IgD-negative memory B cell (primary cell): ENCODE measurements at regions not wholly inside any gene's neighbourhood (a gene's known extent, or its start where the extent isn't known, plus 50 kb on each side); places are given as distances from the start of the nearest gene placed in this dataset.
"Not testable (repeated sequence)": the region's sequence is repeated elsewhere in the genome, so short reads cannot be mapped to it uniquely, and the experiment has no call there.

Experiments
- H3K27ac Mint-ChIP-seq, 3 donors: one replicate each; pipeline ENCODE4 v1.8.0; 2020 to 2022; ENCODE audit warnings: mild to moderate bottlenecking in 3 of 3, mixed read lengths in 3 of 3, moderate library complexity in 1 of 3
- H3K27me3 Mint-ChIP-seq: one replicate; pipeline ENCODE4 v1.8.0; 2021; ENCODE audit warnings: mixed read lengths
- H3K36me3 Mint-ChIP-seq: one replicate; pipeline ENCODE4 v1.8.0; 2020; ENCODE audit warnings: mild to moderate bottlenecking, mixed read lengths
- H3K4me1 Mint-ChIP-seq, 3 donors: one replicate each; pipeline ENCODE4 v1.8.0; 2020 to 2022; ENCODE audit warnings: mixed read lengths in 3 of 3, mild to moderate bottlenecking in 1 of 3
- H3K4me3 Mint-ChIP-seq, 4 donors: one replicate each; pipeline ENCODE4 v1.8.0; 2020 to 2022; ENCODE audit warnings: mild to moderate bottlenecking in 4 of 4, mixed read lengths in 4 of 4, moderate library complexity in 3 of 4
- H3K9me3 Mint-ChIP-seq, 3 donors: one replicate each; pipeline ENCODE4 v1.8.0; 2020 to 2021; ENCODE audit warnings: mixed read lengths in 3 of 3, mild to moderate bottlenecking in 1 of 3

DNA sequence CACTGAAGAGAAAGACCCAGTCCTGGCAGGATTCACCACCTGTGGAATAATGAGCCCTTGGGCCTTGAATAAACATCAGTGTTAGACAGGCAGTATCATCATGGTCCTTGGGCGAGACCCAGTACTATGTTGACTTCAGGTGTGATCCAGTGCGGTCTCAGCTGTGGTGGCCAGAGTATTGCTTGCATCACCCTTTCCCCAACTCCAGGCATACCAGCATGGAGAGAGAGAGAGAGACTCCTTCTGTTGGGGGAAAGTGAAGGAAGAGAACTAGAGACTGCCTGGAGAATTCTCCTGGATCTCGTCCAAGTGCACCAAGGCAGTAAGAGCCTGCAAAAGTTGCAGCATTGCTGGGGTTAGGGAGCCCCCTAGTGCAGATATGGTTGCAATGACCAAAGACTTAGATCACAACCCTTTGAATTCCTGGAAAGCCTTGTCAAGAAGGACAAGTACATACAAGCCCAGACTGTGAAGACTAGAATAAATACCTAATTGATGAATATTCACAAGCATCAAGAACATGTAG is 61.1 kb upstream of the VAMP7 start:
- Mint-ChIP-seq H3K9me3 (peaks cover 0 to 5% (median 0%) of the 10 kb centered on the region in 3 donors), H3K4me1 (peaks cover 0 to 2% (median 0%) of the 10 kb centered on the region in 3 donors), H3K36me3 (no peaks in the 10 kb centered on the region), H3K4me3 (no peak overlapping the region), H3K27ac (peak overlapping the region in 1 of 3 donors; percentile 10), H3K27me3 (peaks cover 1% of the 10 kb centered on the region)

DNA sequence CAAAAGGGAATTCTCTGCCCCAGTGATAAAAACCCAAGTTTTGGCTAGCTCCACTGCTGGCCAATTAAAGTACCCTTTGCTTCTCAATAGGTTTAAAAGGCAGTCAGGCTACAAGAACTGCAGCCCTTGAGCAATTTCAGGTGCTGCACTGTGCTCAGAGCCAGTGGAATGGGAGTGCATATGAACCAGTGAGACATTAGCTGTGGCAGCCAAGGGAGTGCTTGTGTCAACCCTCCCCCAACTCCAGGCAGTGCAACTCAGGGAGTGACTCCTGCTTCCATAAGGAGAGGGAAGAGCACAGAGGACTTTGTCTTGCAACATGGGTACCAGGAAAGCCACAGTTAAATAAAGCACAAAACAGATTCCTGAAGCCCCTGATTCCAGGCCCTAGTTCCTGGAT is 61.6 kb upstream of the VAMP7 start:
- H3K9me3 Mint-ChIP-seq, result peaks cover 0 to 2% (median 0%) of the 10 kb centered on the region in 3 donors
- peaks cover 0 to 2% (median 0%) of the 10 kb centered on the region in 3 donors for H3K4me1 Mint-ChIP-seq
- H3K27ac Mint-ChIP-seq, result no peak overlapping the region
- no peak overlapping the region for H3K4me3 Mint-ChIP-seq
- H3K27me3 Mint-ChIP-seq, result peaks cover 1% of the 10 kb centered on the region
- no peaks in the 10 kb centered on the region for H3K36me3 Mint-ChIP-seq

DNA sequence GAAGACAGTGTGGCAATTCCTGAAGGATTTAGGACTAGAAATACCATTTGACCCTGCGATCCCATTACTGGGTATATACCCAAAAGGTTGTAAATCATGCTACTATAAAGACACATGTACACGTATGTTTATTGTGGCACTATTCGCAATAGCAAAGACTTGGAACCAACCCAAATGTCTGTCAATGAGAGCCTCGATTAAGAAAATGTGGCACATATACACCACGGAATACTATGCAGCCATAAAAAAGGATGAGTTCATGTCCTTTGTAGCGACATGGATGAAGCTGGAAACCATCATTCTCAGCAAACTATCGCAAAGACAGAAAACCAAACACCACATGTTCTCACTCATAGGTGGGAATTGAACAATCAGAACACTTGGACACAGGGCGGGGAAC is 66.8 kb upstream of the VAMP7 start:
- not testable (repeated sequence) for H3K27me3 Mint-ChIP-seq, H3K4me1 Mint-ChIP-seq, H3K27ac Mint-ChIP-seq, H3K4me3 Mint-ChIP-seq, H3K36me3 Mint-ChIP-seq
- peaks cover 0 to 10% (median 2%) of the 10 kb centered on the region in 3 donors for H3K9me3 Mint-ChIP-seq

DNA sequence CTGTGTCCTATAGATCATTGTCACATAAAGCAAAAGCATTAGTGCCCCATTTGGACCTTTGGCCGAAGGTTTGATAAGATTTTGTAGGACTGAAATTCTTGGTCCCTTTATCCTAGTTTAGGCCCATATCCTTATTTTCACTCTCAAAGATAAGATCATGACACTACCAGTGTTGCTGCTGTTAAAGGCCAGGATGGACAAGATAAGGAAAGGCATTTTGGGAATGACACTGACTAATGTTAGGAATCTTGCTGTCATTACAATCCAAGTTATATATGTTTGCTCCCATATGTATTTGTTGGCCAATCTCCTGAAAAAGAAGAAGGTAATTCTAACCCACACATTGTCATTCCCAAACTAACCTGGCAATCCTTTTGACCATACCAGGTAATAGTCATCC is 101.3 kb upstream of the VAMP7 start:
- no peaks in the 10 kb centered on the region for H3K4me1 Mint-ChIP-seq
- no peaks in the 10 kb centered on the region for H3K36me3 Mint-ChIP-seq
- H3K27ac Mint-ChIP-seq, result peak overlapping the region in 1 of 3 donors; percentile 50
- no peaks in the 10 kb centered on the region for H3K9me3 Mint-ChIP-seq
- H3K4me3 Mint-ChIP-seq, result no peak overlapping the region
- H3K27me3 Mint-ChIP-seq, result no peaks in the 10 kb centered on the region

DNA sequence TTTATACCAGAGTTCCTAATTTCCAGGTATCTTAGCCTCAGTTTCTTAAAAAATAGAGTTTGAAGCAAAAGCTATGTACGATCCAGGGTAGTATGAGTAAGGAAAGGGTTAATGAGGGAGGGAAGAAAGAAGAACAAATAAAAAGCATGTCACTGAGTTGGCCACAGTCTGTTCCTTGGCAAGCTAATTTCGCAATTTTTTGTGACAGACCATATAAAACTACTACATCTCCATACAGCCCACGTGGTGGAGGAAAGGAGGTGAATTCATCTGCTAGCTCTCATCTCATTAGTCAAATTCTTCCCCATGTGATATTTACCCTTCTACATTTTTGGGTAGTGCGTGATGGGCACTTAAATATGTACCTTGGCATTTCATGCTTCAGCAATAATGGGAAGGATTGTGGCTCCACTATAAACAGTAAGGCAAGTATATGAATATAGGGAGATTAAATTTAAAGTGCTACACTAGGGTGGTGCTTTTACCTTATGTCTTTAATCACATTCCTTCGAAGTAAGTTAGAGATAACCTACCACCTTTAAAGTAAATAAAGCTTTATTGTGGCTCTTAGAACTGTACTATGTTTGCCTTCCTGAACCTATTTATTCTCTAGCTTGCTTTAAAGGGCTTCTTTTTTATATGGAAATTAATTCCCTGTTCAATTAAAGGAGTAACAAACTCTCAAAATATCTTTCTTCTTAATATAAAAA is 102.1 kb upstream of the VAMP7 start:
- Mint-ChIP-seq H3K4me1 (no peaks in the 10 kb centered on the region), H3K4me3 (no peak overlapping the region), H3K27me3 (no peaks in the 10 kb centered on the region), H3K36me3 (no peaks in the 10 kb centered on the region), H3K27ac (no peak overlapping the region), H3K9me3 (no peaks in the 10 kb centered on the region)

- Mint-ChIP-seq H3K4me3 (no peak overlapping the region), H3K4me1 (no peaks in the 10 kb centered on the region), H3K27ac (no peak overlapping the region), H3K9me3 (no peaks in the 10 kb centered on the region), H3K36me3 (no peaks in the 10 kb centered on the region), H3K27me3 (no peaks in the 10 kb centered on the region)
Observed at GRCh38 chrX:155774387-155774786, 106.8 kb upstream of the VAMP7 start.

DNA sequence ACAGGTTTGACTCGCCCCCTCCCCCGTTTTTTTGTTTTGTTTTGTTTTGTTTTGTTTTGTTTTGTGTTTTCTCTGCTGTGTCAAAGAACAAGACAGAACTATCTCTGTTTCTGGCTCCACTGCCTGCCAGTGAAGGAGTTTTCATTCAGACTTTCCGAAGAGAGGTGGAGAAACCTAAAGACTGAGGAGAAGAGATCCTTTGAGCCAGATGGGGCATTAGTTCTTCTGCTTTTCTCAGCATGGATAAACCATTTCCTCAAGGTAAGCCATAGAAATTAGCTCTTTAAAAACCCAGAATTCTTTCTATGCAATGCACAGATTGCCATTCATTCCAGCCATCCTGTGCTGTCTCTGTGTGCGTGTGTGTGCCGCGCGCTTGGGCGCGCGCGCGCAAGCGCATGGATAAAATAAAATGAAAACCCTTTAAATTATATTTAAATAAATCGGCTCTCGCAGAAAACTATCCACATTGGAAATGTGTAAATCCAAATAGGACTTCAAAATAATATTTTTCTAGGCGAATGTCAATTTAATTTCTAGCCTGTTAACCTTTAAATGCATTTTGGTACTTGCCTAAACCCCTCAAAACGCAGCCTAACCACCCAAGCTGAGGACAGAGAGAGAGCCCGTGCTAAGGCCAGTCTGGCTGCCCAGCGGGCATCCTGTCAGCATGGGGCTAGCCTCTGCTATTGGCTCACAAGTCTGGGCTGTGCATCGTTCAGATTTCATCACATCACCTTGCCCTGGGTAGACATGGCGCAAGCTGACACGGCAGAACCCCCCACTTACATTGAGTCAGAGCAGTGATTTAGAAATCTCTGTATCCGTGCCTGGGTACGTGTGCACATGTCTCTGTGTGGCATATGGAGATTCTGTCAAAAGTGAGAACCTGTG is 113.0 kb upstream of the VAMP7 start:
- Mint-ChIP-seq H3K4me3 (peak overlapping the region in 3 of 4 donors; percentile 79 to 91 (median 89)), H3K36me3 (no peaks in the 10 kb centered on the region), H3K27ac (no peak overlapping the region), H3K4me1 (peaks cover 0 to 2% (median 0%) of the 10 kb centered on the region in 3 donors), H3K27me3 (peaks cover 2% of the 10 kb centered on the region), H3K9me3 (peaks cover 0 to 3% (median 1%) of the 10 kb centered on the region in 3 donors)

GRCh38 chrX:155767051-155767875 is 113.9 kb upstream of the VAMP7 start:
- Mint-ChIP-seq H3K4me1 (peaks cover 0 to 2% (median 0%) of the 10 kb centered on the region in 3 donors), H3K27ac (no peak overlapping the region), H3K36me3 (no peaks in the 10 kb centered on the region), H3K4me3 (peak overlapping the region; percentile 21 to 91 (median 84)), H3K9me3 (peaks cover 0 to 3% (median 2%) of the 10 kb centered on the region in 3 donors), H3K27me3 (peaks cover 2% of the 10 kb centered on the region)

DNA sequence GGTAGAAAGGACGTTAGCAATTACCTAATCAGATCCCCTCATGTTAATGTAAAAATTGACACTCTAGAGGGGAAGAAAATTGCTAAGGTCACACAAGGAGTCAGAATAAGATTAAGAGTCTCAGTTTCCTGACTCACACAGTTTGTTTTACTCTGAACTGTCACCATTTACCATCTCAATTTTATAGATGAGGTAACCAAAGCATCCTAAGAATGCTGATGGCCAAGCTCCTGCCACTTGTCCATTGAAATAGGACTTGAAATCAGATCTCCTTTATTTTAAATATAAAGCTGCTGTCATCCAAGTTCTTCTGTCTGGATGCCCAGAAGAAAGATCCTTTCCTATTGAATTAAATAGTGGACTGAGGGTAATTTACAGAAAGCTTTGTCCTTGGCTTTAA is 114.8 kb upstream of the VAMP7 start:
- peaks cover 2 to 4% (median 3%) of the 10 kb centered on the region in 3 donors for H3K9me3 Mint-ChIP-seq
- H3K36me3 Mint-ChIP-seq, result no peaks in the 10 kb centered on the region

DNA sequence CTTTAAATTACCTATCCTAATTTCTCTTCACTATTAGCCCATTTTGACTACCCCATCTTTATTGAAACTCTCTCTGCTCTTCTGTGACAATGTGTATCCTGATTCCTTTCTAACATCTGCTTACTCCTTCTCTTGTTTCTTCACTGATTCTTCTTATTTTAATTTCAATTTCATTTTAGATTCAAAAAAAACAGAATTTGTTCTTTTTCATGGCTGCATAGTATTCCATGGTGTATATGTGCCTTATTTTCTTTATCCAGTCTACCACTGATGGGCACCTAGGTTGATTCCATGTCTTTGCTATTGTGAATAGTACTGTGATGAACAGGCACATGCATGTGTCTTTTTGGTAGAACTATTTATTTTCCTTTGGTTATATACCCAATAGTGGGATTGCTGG is 120.0 kb upstream of the VAMP7 start:
- no peaks in the 10 kb centered on the region for H3K27me3 Mint-ChIP-seq
- no peak overlapping the region for H3K27ac Mint-ChIP-seq
- no peak overlapping the region for H3K4me3 Mint-ChIP-seq

More for the DNA sequence above, 114.8 kb upstream of the VAMP7 start:
- H3K4me1 Mint-ChIP-seq, result peaks cover 0 to 2% (median 0%) of the 10 kb centered on the region in 3 donors
- peak overlapping the region in 2 of 4 donors; percentile 21 to 79 for H3K4me3 Mint-ChIP-seq
- peaks cover 2% of the 10 kb centered on the region for H3K27me3 Mint-ChIP-seq
- no peak overlapping the region for H3K27ac Mint-ChIP-seq

DNA sequence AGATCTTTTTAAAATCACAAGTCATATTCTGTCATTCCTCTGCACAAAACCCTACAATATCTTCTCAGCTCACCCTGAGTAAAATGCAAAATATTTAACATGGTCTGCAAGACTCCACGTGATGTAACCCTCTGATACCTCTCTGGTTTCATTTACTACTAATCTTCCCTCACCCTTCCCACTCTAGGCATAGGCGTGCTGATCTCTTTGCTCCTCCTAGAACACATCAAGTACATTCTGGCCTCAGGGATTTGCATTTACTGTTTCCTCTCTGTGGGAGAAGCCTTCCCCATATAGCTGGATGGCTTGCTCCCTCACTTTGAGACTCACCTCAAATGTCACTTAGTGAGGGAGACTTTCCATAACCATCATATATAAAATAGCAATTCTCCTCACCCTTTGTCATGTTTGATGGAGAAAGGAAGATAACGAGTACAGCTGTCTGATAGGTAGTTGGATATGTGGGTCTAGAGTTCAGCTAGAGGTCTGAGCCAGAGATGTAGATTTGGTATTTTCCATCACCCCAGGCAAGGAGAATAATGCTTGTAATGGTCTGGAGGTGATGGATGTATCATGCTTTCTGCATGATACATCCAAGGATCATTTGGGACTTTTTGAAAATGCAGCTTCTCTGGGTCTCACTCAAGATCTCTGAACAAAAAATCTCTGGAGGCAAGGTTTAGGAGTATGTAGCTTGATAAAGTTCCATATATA is 123.9 kb upstream of the VAMP7 start:
- no peaks in the 10 kb centered on the region for H3K27me3 Mint-ChIP-seq
- H3K36me3 Mint-ChIP-seq, result no peaks in the 10 kb centered on the region
- no peak overlapping the region for H3K27ac Mint-ChIP-seq
- H3K4me3 Mint-ChIP-seq, result no peak overlapping the region
- no peaks in the 10 kb centered on the region for H3K4me1 Mint-ChIP-seq
- H3K9me3 Mint-ChIP-seq, result peaks cover 0 to 6% (median 2%) of the 10 kb centered on the region in 3 donors

More for the DNA sequence above, 120.0 kb upstream of the VAMP7 start:
- Mint-ChIP-seq H3K9me3 (peaks cover 3 to 6% (median 4%) of the 10 kb centered on the region in 3 donors), H3K36me3 (no peaks in the 10 kb centered on the region), H3K4me1 (no peaks in the 10 kb centered on the region)

- Mint-ChIP-seq H3K36me3 (no peaks in the 10 kb centered on the region), H3K4me1 (no peaks in the 10 kb centered on the region), H3K27ac (no peak overlapping the region), H3K27me3 (peaks cover 1% of the 10 kb centered on the region), H3K9me3 (peaks cover 0 to 2% (median 0%) of the 10 kb centered on the region in 3 donors), H3K4me3 (no peak overlapping the region)
Observed at GRCh38 chrX:155755706-155756337, 125.3 kb upstream of the VAMP7 start.

DNA sequence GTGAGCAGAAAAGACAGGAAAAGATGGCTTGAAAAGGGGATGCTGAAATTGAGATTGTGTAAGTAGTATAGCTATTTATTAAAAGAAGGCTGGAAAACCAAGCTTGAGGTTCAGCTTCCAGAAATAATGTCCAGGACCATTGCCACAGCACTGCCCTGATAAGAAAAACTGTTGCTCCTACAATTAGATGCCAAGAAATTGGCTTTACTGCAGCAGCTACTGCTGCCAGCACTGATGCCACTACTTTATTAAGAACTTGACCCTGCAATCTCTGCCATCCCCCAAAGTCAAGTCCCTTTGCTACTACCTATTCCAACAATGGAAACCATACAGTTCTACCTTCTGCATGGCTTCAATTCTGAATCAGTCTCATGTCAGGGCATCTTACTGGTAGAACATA is 130.0 kb upstream of the VAMP7 start:
- no peak overlapping the region for H3K4me3 Mint-ChIP-seq
- no peaks in the 10 kb centered on the region for H3K4me1 Mint-ChIP-seq
- no peaks in the 10 kb centered on the region for H3K9me3 Mint-ChIP-seq
- peaks cover 1% of the 10 kb centered on the region for H3K27me3 Mint-ChIP-seq
- no peak overlapping the region for H3K27ac Mint-ChIP-seq
- no peaks in the 10 kb centered on the region for H3K36me3 Mint-ChIP-seq

- Mint-ChIP-seq H3K36me3 (no peaks in the 10 kb centered on the region), H3K9me3 (peaks cover 0 to under 1% (median 0%) of the 10 kb centered on the region in 3 donors), H3K27ac (no peak overlapping the region), H3K4me1 (no peaks in the 10 kb centered on the region), H3K27me3 (peaks cover 1% of the 10 kb centered on the region), H3K4me3 (no peak overlapping the region)
Observed at GRCh38 chrX:155747520-155747919, 133.6 kb upstream of the VAMP7 start.
